Colonic mucosa (tissue), 4 donors: ENCODE measurements at regions not wholly inside any gene's neighbourhood (a gene's known extent, or its start where the extent isn't known, plus 50 kb on each side); places are given as distances from the start of the nearest gene placed in this dataset.

ENCODE experiments used
- DNase-seq: peaks from one replicate; pipeline ENCODE4 v3.0.0-alpha.2; 2020
- H3K27ac ChIP-seq: fragments of 200-600 bp; one replicate; pipeline ENCODE4 v1.8.0; 2021
- H3K27me3 ChIP-seq: fragments of 200-600 bp; one replicate; pipeline ENCODE4 v1.8.0; 2021
- H3K36me3 ChIP-seq: fragments of 200-600 bp; one replicate; pipeline ENCODE4 v1.8.0; 2021
- H3K4me1 ChIP-seq: fragments of 200-600 bp; one replicate; pipeline ENCODE4 v1.8.0; 2021; ENCODE audit warnings: mild to moderate bottlenecking
- H3K4me3 ChIP-seq: fragments of 200-600 bp; one replicate; pipeline ENCODE4 v1.8.0; 2021
- H3K9ac ChIP-seq, 2 donors: one replicate each; pipeline ENCODE4 v1.7.0; 2013; ENCODE audit warnings: control low read depth in 2 of 2, low read depth in 2 of 2, low read length in 2 of 2
- H3K9me3 ChIP-seq: fragments of 200-600 bp; one replicate; pipeline ENCODE4 v1.8.0; 2021
- intact Hi-C: fragments of 100-400 bp; cut with DNase I; formaldehyde crosslinking; loops from one replicate; pipeline ENCODE4 v1.14.1; 2022
- TF ChIP-seq, protein P1 (sequence below): fragments of 200-600 bp; IDR thresholded peaks from one replicate; pipeline ENCODE4 v1.8.0; 2022; ENCODE audit warnings: antibody characterized with exemption, mild to moderate bottlenecking
- donor health status: healthy.
- donor health status: DM: no; HTN: no; CAD: no.
- donor health status: DM: no; HTN: no; CAD: no.

DNA sequence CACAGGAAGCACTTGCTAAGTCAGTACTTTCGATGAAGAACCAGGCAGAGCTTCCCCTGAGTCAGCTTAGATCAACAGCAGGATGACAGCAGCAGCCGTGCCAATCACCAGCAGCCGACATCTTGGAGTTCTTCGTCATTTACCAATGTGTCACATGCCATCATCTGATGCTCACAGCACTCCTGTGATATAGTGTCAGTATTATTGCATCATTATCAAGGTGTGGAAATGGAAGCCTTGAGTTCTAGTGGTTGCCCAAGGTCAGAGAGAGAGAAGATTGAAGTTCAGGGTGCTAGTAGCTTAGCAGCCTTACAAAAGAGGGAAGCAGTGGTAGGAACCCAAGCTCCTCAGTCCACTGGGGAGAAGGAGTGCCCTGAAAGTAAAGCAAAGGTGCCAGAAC, 331.5 kb downstream of the ZNF536 start:
- H3K27ac ChIP-seq = no peak overlapping the region
- H3K36me3 ChIP-seq = no peaks in the 10 kb centered on the region
- no peaks in the 10 kb centered on the region for H3K4me1 ChIP-seq
- no peaks in the 10 kb centered on the region for H3K9me3 ChIP-seq
- intact Hi-C loops = no loop called here
- H3K27me3 ChIP-seq = no peaks in the 10 kb centered on the region
- no peak overlapping the region for H3K4me3 ChIP-seq
- no peak for DNase-seq
- no peak overlapping the region for H3K9ac ChIP-seq
- TF ChIP-seq, protein P1, sequence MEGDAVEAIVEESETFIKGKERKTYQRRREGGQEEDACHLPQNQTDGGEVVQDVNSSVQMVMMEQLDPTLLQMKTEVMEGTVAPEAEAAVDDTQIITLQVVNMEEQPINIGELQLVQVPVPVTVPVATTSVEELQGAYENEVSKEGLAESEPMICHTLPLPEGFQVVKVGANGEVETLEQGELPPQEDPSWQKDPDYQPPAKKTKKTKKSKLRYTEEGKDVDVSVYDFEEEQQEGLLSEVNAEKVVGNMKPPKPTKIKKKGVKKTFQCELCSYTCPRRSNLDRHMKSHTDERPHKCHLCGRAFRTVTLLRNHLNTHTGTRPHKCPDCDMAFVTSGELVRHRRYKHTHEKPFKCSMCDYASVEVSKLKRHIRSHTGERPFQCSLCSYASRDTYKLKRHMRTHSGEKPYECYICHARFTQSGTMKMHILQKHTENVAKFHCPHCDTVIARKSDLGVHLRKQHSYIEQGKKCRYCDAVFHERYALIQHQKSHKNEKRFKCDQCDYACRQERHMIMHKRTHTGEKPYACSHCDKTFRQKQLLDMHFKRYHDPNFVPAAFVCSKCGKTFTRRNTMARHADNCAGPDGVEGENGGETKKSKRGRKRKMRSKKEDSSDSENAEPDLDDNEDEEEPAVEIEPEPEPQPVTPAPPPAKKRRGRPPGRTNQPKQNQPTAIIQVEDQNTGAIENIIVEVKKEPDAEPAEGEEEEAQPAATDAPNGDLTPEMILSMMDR = no peak

DNA sequence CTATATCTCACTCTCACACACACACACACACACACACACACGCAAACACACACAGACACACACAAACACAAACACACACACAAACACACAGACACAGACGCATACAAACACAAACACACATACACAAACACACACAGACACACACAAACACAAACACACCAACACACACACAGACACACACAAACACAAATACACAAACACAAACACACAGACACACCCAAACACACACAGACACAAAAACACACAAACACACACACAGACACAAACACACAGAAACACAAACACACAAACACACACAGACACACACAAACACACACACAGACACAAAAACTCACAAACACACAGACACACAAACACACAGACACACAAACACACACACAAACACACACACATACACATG, 329.0 kb downstream of the ZNF536 start:
- Histone ChIP-seq H3K4me1 (no peaks in the 10 kb centered on the region), H3K9me3 (no peaks in the 10 kb centered on the region), H3K4me3 (no peak overlapping the region), H3K36me3 (no peaks in the 10 kb centered on the region), H3K27ac (no peak overlapping the region), H3K9ac (no peak overlapping the region), H3K27me3 (no peaks in the 10 kb centered on the region)
- TF ChIP-seq, protein P1 = no peak
- DNase-seq = no peak
- intact Hi-C loops = no loop called here

GRCh38 chr19:30699871-30700280, 327.7 kb downstream of the ZNF536 start:
- Histone ChIP-seq H3K36me3 (no peaks in the 10 kb centered on the region), H3K27ac (no peak overlapping the region), H3K27me3 (no peaks in the 10 kb centered on the region), H3K9ac (no peak overlapping the region), H3K4me1 (no peaks in the 10 kb centered on the region), H3K9me3 (no peaks in the 10 kb centered on the region), H3K4me3 (no peak overlapping the region)
- no peak for DNase-seq
- TF ChIP-seq, protein P1 = no peak
- intact Hi-C loops = no loop called here

DNA sequence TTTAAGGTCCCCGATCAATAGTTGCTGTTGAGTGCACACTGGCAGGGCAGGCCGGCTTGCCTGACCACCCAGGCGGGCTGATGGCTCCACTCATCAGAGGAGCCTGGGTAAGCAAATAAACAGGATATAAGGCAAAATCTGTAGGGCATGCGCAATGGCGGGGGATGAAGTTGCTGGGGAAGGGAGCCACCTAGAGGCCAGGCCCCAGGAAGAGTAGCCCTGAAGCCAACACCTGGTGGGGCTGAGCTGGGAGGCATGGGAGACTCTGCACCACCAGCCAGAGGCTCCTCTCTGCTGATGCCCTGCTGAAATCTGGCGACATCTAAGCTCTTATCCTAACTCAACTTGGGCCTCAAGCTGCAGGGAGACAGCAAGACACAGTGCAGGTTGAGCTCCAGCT, 324.3 kb downstream of the ZNF536 start:
- intact Hi-C loops = no loop called here
- TF ChIP-seq, protein P1 = no peak
- DNase-seq = no peak

GRCh38 chr19:30695171-30695875, 323.1 kb downstream of the ZNF536 start:
- Histone ChIP-seq H3K9ac (no peak overlapping the region), H3K36me3 (no peaks in the 10 kb centered on the region), H3K4me1 (no peaks in the 10 kb centered on the region), H3K27ac (no peak overlapping the region), H3K9me3 (no peaks in the 10 kb centered on the region), H3K4me3 (no peak overlapping the region), H3K27me3 (no peaks in the 10 kb centered on the region)
- intact Hi-C loops = no loop called here
- DNase-seq = no peak
- TF ChIP-seq, protein P1 = no peak

More for the DNA sequence above, 324.3 kb downstream of the ZNF536 start:
- Histone ChIP-seq H3K4me3 (no peak overlapping the region), H3K27ac (no peak overlapping the region), H3K27me3 (no peaks in the 10 kb centered on the region), H3K9ac (no peak overlapping the region), H3K4me1 (no peaks in the 10 kb centered on the region), H3K36me3 (no peaks in the 10 kb centered on the region), H3K9me3 (no peaks in the 10 kb centered on the region)
